GM12873 (cell line): ENCODE measurements at regions not wholly inside any gene's neighbourhood (a gene's known extent, or its start where the extent isn't known, plus 50 kb on each side); places are given as distances from the start of the nearest gene placed in this dataset.

Experiments used
- TF ChIP-seq, protein P1 (sequence below): IDR thresholded peaks from 2 replicates; pipeline ENCODE4 v1.5.1; 2012; ENCODE audit warnings: low read depth, mild to moderate bottlenecking, moderate library complexity, low read length, control low read depth; ENCODE audit not compliant: insufficient read depth; ENCODE audit errors: missing control alignments

DNA sequence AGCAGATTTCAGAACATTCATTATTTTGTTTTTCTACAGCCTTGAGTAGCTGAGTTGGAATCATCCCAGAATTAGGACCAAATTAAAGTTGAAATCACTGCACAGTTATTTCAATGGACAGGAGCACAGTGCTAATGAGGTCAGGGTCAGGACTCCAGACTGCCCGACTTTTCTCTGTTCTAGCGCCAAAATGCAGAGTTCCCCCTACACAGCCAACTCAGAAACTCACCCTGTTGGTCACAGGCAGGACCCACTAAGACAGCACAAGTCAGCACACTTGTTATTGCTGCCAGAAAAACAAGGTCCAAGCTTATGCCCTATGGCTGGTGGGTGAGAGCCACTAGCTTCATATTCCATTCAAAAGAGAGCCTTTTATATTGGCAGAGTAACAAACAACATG is 198.1 kb upstream of the KRR1 start:
- TF ChIP-seq, protein P1, sequence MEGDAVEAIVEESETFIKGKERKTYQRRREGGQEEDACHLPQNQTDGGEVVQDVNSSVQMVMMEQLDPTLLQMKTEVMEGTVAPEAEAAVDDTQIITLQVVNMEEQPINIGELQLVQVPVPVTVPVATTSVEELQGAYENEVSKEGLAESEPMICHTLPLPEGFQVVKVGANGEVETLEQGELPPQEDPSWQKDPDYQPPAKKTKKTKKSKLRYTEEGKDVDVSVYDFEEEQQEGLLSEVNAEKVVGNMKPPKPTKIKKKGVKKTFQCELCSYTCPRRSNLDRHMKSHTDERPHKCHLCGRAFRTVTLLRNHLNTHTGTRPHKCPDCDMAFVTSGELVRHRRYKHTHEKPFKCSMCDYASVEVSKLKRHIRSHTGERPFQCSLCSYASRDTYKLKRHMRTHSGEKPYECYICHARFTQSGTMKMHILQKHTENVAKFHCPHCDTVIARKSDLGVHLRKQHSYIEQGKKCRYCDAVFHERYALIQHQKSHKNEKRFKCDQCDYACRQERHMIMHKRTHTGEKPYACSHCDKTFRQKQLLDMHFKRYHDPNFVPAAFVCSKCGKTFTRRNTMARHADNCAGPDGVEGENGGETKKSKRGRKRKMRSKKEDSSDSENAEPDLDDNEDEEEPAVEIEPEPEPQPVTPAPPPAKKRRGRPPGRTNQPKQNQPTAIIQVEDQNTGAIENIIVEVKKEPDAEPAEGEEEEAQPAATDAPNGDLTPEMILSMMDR: no peak

DNA sequence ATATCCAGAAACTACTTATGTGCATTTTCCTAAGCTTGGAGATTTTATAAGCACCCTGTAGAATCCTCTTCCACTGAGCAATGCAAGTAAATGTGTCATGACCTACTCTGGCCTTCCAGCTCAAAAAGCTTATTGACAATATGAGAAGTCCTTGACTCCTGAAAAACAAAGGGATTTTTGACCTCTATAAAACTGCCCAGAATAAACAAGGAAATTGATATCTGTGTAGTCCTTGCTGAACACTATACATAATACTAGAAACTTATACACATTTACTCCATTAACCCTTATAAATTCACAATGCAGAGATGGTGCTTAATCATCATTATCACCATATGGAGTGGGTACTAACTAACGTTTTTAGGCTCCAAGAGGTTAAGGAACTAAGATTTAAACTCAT is 197.4 kb upstream of the KRR1 start:
- TF ChIP-seq, protein P1: no peak

DNA sequence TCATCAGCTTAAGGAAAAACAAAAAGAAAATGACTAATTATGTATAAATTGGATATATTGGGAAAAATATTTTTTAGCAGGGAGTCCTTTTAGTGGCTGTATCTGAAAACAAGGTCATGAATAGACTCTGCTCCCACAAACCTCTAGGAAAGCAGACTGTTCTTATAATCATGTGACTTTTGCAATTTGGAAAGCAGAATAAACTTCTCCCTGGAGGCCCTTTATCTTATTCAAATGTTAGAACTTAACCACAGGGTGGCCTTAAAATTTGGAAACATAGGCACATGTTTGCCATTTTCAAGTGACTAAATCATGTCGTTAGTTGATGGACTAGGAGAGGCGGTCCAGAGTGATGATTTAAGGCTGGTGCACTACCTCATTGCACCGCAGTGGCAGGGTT is 196.6 kb upstream of the KRR1 start:
- TF ChIP-seq, protein P1: no peak

DNA sequence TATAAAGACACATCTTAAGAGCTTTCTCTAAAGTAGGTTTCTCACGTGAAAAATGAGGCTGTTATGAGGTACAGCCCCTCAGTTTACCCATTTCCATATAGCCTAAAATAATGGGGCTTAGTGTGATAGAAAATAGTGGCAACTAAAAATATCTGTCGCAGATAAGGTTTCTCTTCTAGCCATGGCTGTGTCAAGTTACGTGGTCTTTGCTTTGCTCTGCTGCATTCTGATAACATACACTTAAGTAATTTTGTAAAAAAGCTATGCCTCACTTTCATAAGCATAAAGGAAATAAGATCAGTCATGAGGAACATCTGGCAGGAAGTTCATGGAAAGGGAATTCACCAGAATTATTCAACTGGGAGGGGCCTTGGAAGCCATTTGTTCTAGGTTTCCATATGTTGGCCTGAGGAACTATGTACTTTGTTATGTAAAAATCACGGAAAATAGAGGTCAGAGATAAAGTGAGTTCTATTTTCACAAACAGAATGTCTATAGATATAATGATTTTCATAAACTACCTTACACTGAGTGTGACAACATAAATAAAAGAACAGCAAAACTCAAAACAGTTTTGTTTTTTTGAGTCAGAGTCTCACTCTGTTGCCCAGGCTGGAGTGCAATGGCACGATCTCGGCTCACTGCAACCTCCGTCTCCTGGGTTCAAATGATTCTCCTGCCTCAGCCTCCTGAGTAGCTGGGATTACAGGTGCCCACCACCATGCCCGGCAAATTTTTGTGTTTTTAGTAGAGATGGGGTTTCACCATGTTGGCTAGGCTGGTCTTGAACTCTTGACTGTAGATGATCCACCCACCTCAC is 195.6 kb upstream of the KRR1 start:
- TF ChIP-seq, protein P1: no peak

DNA sequence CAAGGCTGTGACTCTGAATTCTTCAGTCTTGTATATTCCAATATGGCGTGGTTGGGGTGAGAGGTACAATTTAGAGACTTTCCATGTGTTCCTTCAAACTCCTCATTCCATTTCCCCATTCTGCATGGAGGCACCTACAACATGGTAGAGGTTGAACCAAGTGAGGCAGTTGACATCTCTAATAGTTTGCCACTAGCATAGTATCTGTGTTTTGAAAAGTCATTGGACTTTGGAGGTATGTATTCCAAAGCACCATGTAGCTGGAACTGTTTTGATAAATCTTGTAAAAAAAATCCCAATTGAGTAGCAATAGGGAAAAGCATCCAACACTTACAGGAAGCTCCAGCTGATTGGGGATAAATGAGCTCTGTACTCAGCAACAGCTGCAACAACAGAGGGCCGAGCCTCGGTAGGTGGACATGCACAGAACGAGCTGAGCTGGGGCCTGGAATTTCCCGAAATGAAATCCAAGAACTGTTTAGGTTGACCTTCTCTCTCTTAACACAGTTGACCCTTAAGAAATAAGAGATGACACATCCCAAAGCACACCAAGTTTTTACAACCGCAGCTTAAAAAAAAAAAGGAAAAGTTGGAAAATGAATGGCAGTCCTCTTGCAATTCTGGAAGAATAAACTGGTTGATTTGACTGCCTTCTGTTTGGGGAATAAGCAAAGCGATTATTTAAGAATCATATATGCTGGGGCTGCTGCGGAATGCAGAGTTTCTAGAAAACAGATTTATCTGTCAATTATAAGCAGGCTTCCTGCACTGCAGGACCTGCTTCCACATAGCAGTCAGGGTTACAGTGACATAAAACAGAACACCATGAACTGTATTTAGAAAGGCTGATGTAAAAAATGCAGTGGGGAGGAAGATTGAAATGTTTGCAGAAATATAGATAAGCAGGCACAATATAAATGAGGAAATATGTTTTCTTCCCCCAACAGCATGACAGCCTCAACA is 194.6 kb upstream of the KRR1 start:
- TF ChIP-seq, protein P1: no peak

DNA sequence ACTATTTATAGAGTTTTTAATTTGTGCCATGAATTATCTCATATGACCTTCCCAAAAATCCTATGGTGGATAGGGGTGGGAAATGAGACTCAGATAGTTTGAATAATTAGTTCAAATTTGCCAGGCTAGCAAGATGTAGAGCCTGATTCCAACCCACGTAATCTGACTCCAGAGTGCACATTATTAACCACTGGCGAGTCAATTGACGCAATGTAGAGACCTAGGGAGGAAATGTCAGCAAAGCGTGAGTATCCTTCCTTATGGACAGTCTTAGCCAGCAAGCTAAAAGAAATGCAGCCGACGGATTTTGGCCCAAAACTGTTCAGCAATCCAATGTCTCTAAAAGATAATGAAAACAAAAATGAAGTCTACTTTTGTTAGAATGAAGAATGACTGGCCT is 193.3 kb upstream of the KRR1 start:
- TF ChIP-seq, protein P1: no peak

DNA sequence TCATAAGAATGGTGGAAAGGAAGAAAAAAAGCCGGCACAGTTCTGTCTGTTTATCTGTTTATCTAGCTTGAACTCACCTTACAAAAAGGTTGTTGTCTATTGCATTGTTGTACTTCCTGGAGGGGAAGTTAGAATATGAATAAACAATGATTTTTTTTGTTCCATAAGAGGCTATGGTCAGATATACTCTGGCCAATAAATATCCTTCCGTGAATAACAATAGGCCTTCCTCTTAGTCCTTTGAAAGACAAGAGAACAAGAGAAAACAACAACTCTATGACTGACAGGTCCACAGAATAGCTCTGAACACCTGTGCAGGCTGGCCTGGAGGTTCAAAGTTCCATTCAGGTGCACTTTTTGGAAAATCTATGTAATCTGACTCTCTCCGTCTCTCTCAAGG is 192.8 kb upstream of the KRR1 start:
- TF ChIP-seq, protein P1: no peak
